ENCODE measurements at regions not wholly inside any gene's neighbourhood (a gene's known extent, or its start where the extent isn't known, plus 50 kb on each side); places are given as distances from the start of the nearest gene placed in this dataset.

DNA sequence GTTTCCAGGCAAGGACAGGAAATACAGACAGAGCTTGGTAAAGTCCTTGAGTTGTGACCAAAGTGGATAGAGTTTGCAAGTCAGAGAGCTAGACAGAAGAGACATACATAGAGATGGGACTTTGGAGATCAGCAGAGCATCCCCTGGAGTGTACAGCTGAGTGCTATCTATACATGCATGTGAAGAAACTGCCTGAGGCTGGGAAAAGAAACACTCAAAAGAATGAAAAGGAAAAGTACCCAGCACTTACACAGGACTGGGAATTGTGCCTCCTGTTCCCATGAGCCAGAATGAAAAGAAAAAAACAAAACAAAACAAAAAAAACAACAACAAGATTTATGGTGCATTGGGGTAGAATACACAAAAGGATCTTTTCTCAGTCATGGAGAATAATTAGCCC is 606.4 kb downstream of the ZNF608 start:
- ChIA-PET POLR2A (no interaction called here), CTCF (no interaction called here)
- TF ChIP-seq, protein P1, sequence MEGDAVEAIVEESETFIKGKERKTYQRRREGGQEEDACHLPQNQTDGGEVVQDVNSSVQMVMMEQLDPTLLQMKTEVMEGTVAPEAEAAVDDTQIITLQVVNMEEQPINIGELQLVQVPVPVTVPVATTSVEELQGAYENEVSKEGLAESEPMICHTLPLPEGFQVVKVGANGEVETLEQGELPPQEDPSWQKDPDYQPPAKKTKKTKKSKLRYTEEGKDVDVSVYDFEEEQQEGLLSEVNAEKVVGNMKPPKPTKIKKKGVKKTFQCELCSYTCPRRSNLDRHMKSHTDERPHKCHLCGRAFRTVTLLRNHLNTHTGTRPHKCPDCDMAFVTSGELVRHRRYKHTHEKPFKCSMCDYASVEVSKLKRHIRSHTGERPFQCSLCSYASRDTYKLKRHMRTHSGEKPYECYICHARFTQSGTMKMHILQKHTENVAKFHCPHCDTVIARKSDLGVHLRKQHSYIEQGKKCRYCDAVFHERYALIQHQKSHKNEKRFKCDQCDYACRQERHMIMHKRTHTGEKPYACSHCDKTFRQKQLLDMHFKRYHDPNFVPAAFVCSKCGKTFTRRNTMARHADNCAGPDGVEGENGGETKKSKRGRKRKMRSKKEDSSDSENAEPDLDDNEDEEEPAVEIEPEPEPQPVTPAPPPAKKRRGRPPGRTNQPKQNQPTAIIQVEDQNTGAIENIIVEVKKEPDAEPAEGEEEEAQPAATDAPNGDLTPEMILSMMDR (IDR thresholded peaks at IDR 0.05; ENCODE audit: control extremely low read depth, extremely low read depth, low read depth, missing control alignments): no peak
- no peak for DNase-seq (ENCODE audit: extremely low spot score)

GRCh38 chr5:124139477-124139876 is 607.0 kb downstream of the ZNF608 start:
- TF ChIP-seq, protein P1 (IDR thresholded peaks at IDR 0.05; ENCODE audit: control extremely low read depth, extremely low read depth, low read depth, missing control alignments): no peak
- DNase-seq (ENCODE audit: extremely low spot score): no peak
- ChIA-PET POLR2A (no interaction called here), CTCF (no interaction called here)

GRCh38 chr5:124136609-124137008 is 609.8 kb downstream of the ZNF608 start:
- CTCF ChIA-PET: interaction anchor here (1.6 kb wide), 1 partner anchor 11 kb away, joined by 7 read pairs; no protein-coding TSS in a partner anchor
- TF ChIP-seq, protein P1 (IDR thresholded peaks at IDR 0.05; ENCODE audit: control extremely low read depth, extremely low read depth, low read depth, missing control alignments): no peak
- no peak for DNase-seq (ENCODE audit: extremely low spot score)
- POLR2A ChIA-PET: no interaction called here

DNA sequence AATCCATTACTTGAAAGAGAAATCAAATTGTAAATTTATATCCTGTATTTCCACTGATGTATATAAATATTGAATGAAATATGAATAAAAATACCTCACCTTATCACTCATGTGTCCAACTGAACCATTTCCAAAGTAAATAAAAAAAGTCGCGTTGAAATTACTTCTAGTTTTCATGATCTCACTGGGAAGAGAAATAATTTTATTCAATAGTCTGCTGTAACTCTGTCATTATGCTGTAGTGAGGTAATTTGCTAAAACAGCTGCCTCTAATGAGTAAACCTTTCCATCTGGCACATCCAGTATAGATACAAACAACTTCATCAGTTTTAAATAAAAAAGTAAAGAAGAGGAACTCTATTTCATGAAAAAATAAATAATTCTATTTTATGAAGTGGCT is 611.5 kb downstream of the ZNF608 start:
- ChIA-PET POLR2A (no interaction called here), CTCF (no interaction called here)
- no peak for DNase-seq (ENCODE audit: extremely low spot score)
- TF ChIP-seq, protein P1 (IDR thresholded peaks at IDR 0.05; ENCODE audit: control extremely low read depth, extremely low read depth, low read depth, missing control alignments): no peak

- ChIA-PET CTCF (interaction anchor here (0.9 kb wide), 1 partner anchor 9 kb away, joined by 3 read pairs; no protein-coding TSS in a partner anchor), POLR2A (no interaction called here)
- TF ChIP-seq, protein P1 (IDR thresholded peaks at IDR 0.05; ENCODE audit: control extremely low read depth, extremely low read depth, low read depth, missing control alignments): no peak
- no peak for DNase-seq (ENCODE audit: extremely low spot score)
Observed at GRCh38 chr5:124133406-124133805, 613.0 kb downstream of the ZNF608 start.

DNA sequence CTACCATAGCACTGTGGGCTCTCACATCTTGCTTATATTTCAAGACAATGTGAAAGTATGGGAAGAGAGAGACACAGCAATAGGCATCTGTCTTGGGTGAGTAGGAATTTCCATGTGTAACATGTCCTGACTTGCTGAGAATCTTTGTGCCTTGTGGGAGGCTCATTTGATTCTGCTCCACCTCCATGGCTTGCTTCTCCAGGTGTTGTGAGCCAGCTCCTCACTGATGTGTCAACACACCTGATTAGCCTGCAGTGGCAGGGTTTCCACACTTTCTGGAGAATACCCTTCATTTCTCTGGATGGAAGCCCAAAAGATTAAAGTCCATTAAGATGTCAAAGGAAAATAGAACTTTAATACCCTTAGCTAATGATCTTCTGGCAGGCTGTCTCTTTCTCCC is 613.6 kb downstream of the ZNF608 start:
- no peak for DNase-seq (ENCODE audit: extremely low spot score)
- TF ChIP-seq, protein P1 (IDR thresholded peaks at IDR 0.05; ENCODE audit: control extremely low read depth, extremely low read depth, low read depth, missing control alignments): no peak
- CTCF ChIA-PET: interaction anchor here (0.9 kb wide), 1 partner anchor 10 kb away, joined by 3 read pairs; no protein-coding TSS in a partner anchor
- POLR2A ChIA-PET: no interaction called here

DNA sequence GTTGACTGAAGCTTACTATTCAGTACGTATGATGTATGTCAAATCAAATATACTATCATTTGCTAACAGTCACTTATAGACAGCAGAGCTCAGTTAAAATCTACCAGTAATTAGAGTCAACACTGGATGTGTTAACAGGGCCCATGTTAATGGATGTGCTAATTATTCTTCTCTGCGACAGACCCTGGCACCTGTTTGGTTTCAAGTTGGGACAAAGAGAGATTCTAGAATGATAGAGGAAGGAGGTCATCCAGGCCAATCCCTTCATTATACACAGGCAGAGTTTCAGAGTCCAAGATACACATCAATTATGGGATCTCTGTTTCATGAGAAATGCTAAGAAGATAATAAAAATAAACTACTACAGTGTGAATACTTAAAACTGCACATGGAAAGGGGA is 615.0 kb downstream of the ZNF608 start:
- DNase-seq (ENCODE audit: extremely low spot score): no peak
- ChIA-PET POLR2A (no interaction called here), CTCF (no interaction called here)
- TF ChIP-seq, protein P1 (IDR thresholded peaks at IDR 0.05; ENCODE audit: control extremely low read depth, extremely low read depth, low read depth, missing control alignments): no peak
